GM21737 (cell line): ENCODE measurements at regions not wholly inside any gene's neighbourhood (a gene's known extent, or its start where the extent isn't known, plus 50 kb on each side); places are given as distances from the start of the nearest gene placed in this dataset.

ENCODE experiments used
- ATAC-seq: cut with Tn5 transposase; IDR thresholded peaks from one replicate; pipeline ENCODE4 v1.9.1; 2021; ENCODE audit warnings: mild to moderate bottlenecking, moderate library complexity; ENCODE audit not compliant: unreplicated experiment

DNA sequence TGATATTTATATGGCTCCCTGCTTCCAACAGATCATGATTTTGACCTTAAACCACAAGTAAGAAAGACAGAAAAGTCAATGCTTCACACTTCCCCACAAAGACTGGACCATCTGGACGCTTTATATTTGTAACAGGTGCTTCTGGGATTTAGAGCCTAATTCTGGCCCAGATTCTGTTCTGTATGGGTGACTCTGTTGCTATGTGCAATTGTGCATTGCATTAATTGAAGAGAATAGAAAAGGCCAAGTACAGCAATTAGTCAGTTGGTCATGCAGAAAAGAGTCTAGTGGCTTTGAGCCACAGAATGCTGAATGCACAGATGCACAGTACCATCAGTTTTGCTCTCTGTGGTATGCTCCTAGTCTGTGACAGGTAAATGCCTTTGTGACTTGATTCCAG is 657.4 kb upstream of the ATXN8OS start:
- no peak for ATAC-seq

GRCh38 chr13:69425235-69425634 is 682.4 kb upstream of the ATXN8OS start:
- ATAC-seq = no peak

DNA sequence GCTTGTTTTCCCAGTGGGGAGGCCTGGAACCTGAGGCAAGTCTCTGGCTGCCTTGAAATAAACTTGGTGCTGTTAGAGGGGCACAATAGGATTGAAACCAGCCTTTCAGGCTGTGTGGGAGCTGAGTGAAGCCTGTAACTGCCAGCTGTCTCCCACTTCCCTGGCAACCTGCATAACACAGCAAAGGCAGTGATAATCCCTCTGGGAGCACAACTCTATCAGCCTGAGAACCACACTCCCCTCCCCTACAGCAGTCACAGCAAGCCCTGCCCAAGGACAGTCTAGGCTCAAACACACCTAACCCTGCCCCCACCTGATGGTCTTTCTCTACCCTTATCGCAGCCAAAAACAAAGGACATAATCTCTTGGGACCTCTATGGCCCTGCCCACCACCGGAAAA is 683.8 kb upstream of the ATXN8OS start:
- no peak for ATAC-seq

- ATAC-seq = no peak
These were observed 689.3 kb upstream of the ATXN8OS start for GRCh38 chr13:69418319-69418718.

DNA sequence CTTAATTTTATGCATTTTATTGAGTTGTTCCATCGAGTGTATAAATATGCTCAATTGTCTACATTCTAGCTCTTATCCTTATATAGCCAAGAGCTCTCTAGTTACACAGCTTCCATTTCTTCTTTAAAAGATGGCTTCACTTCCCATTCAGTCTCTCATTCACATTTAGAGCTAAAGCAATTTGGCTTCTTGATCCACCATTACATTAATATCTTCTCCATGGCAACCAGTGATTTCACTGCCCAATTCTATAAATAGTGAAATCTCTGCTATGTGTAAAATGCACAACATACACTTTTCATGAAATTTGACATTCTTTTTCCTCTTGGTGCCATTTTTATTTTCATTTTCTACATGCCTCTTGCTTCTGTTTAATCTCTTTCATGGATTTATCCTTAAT is 696.9 kb upstream of the ATXN8OS start:
- ATAC-seq = no peak

- ATAC-seq = no peak
These were observed 715.9 kb upstream of the ATXN8OS start for GRCh38 chr13:69391756-69392155.

DNA sequence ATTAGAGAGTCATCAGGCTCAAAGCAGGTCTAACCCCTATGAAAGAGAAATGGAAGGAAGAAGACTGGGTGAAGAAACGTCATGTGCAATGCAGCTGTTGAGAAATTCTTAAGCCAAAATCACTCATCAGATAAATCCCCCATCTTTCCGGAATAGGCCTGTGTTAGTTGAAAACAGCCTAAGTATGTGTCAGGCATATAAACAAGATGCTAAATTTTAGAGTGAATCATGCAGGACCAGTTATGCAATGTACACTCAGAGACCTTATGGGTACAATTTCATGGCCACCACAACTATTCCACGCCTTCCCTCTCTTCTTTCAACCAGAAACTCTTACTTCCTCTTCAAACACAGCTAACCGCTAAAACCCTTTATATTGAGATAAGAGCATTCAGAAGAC is 717.7 kb upstream of the ATXN8OS start:
- no peak for ATAC-seq

DNA sequence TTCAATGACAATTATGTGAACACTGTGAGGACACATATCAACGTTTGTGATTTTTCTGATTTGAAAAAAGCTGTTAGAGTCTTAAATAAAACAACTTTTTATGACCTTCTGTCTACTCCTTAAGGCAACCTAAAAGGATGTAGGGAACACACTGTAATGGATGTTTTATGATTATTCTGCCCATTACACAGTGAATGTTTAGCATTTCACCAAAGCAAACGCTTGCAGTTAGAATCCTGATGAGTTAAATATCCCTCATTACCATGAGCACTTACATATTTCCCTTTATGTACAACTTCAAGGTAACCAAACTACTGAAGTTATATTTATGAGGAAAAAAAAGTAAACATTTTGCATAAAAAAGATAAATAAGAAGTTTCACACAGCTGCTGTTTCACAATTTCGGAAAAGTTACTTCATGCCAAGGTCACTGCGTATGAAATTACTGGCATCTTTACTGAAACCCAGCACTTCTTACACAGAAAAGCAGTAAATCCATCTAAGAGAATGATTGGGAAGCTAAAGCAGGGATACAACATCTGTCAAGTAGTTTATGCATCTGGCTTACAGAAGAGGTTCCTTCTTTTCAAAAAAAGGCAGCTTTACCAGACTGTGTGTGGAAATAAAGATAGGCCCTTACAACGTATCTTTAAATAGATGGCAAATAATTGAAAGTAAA is 733.7 kb upstream of the ATXN8OS start:
- ATAC-seq = no peak

- ATAC-seq = no peak
These were observed 744.3 kb upstream of the ATXN8OS start for GRCh38 chr13:69363360-69363759.

- ATAC-seq = no peak
These were observed 776.4 kb upstream of the ATXN8OS start for GRCh38 chr13:69331245-69331644.

GRCh38 chr13:69324090-69324886 is 783.3 kb upstream of the ATXN8OS start:
- no peak for ATAC-seq

GRCh38 chr13:69319656-69320055 is 788.0 kb upstream of the ATXN8OS start:
- ATAC-seq = no peak

DNA sequence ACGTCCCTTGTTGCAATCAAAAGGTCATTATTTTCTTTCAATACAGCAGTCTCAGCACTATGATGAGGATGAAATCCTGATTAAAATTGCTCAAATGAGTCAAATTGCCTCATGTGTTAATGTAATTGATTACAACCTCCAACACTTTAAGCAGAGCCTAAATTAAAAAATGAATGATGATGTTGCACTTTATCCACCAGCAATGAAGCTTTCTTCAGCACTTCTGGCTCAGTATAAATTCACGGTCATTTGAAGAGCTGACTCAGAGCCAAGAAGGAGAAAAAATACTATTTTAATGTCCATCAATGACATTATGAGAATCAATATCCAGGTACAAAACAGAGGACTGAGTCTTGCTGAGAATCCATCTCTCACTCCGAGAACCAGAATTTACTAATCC is 792.6 kb upstream of the ATXN8OS start:
- ATAC-seq = no peak

- ATAC-seq = no peak
These were observed 800.9 kb upstream of the ATXN8OS start for GRCh38 chr13:69306766-69307165.

DNA sequence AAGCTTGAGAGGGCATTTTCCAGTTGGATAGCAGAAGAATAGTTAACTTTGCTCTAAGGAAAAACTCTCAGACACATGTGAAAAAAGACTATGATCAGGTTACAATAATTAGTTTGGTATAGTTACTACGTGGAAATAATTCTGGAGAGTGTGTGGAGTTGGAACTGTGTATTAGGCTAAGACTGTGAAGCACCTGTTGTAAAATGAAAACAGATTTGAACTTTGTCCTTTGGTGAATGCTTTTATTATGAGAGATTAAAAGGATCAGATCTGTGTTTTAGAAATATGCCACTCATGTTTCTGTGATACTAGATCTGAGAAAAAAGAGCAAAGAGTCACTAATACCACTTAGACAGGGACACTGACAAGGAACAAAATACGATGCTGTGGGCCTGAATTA is 807.5 kb upstream of the ATXN8OS start:
- ATAC-seq = no peak

- ATAC-seq = no peak
These were observed 811.5 kb upstream of the ATXN8OS start for GRCh38 chr13:69296130-69296529.

GRCh38 chr13:69292789-69293425 is 814.7 kb upstream of the ATXN8OS start:
- no peak for ATAC-seq

- no peak for ATAC-seq
These were observed 816.2 kb upstream of the ATXN8OS start for GRCh38 chr13:69291292-69291906.

- ATAC-seq = no peak
These were observed 819.6 kb upstream of the ATXN8OS start for GRCh38 chr13:69288026-69288425.

GRCh38 chr13:69287050-69287698 is 820.5 kb upstream of the ATXN8OS start:
- no peak for ATAC-seq

DNA sequence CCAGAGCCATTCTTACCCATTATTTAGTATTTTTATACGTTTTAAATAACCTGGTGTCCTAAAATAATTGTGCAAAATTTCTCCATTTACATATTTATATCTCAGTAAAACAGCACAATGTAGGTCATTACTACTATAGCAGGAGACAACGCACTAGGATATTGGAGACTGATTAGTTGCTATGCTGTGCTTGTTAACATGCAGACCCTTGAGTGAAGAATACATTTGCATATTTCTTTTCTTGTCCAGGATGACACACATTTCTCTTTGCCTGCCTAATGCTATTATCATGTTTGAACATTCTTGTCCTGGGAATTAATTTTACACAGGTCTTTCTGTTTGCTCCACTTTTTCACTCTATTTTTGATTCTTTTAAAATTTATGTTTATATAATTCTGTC is 823.8 kb upstream of the ATXN8OS start:
- no peak for ATAC-seq
